Astrocyte (in vitro differentiated cells and primary cell): ENCODE measurements at regions not wholly inside any gene's neighbourhood (a gene's known extent, or its start where the extent isn't known, plus 50 kb on each side); places are given as distances from the start of the nearest gene placed in this dataset.
A peak's percentile ranks its signal among the peaks of the same experiment; 100 is the strongest.

Experiments
- DNase-seq: peaks from one replicate; pipeline ENCODE4 v3.0.0-alpha.2; 2010; ENCODE audit warnings: low read depth
- FAIRE-seq: peaks from 2 replicates; lab custom pipeline; 2011; peaks lifted over from hg19 to GRCh38; lab: Jason Lieb, UNC
- H2AFZ ChIP-seq: 2 replicates; pipeline ENCODE4 v1.6.0; 2012; ENCODE audit warnings: low read depth, low read length, inconsistent platforms
- H3K27ac ChIP-seq: 2 replicates; pipeline ENCODE4 v1.5.1; 2011; ENCODE audit warnings: low read depth, low read length, inconsistent platforms
- H3K27me3 ChIP-seq: 2 replicates; pipeline ENCODE4 v1.6.0; 2011; ENCODE audit warnings: low read length, inconsistent platforms; ENCODE audit not compliant: insufficient read depth
- H3K36me3 ChIP-seq: 2 replicates; pipeline ENCODE4 v1.5.1; 2011; ENCODE audit warnings: low read length, inconsistent platforms; ENCODE audit not compliant: insufficient read depth
- H3K4me1 ChIP-seq: 2 replicates; pipeline ENCODE4 v1.5.1; 2011; ENCODE audit warnings: low read length, inconsistent platforms; ENCODE audit not compliant: insufficient read depth
- H3K4me2 ChIP-seq: 2 replicates; pipeline ENCODE4 v1.6.0; 2012; ENCODE audit warnings: low read length, inconsistent platforms
- H3K4me3 ChIP-seq: 2 replicates; pipeline ENCODE4 v1.5.1; 2011; ENCODE audit warnings: low read depth, mild to moderate bottlenecking, low read length, inconsistent platforms; ENCODE audit not compliant: insufficient read depth
- H3K79me2 ChIP-seq: 2 replicates; pipeline ENCODE4 v1.6.0; 2012; ENCODE audit warnings: mild to moderate bottlenecking, low read length, inconsistent platforms; ENCODE audit not compliant: insufficient read depth
- H3K9ac ChIP-seq: 2 replicates; pipeline ENCODE4 v1.6.0; 2012; ENCODE audit warnings: mild to moderate bottlenecking, low read length, inconsistent platforms
- H3K9me3 ChIP-seq: 2 replicates; pipeline ENCODE4 v1.5.1; 2012; ENCODE audit warnings: low read depth, mild to moderate bottlenecking, low read length, inconsistent platforms; ENCODE audit not compliant: insufficient read depth
- H4K20me1 ChIP-seq: 2 replicates; pipeline ENCODE4 v1.6.0; 2012; ENCODE audit warnings: low read length, inconsistent platforms; ENCODE audit not compliant: insufficient read depth
- H3K27ac Mint-ChIP-seq: one replicate; pipeline ENCODE4 v1.8.0; 2021; ENCODE audit warnings: mild to moderate bottlenecking, mixed read lengths; ENCODE audit not compliant: unreplicated experiment
- H3K27me3 Mint-ChIP-seq: one replicate; pipeline ENCODE4 v1.8.0; 2021; ENCODE audit warnings: low read depth, mixed read lengths; ENCODE audit not compliant: unreplicated experiment
- H3K36me3 Mint-ChIP-seq: one replicate; pipeline ENCODE4 v1.8.0; 2021; ENCODE audit warnings: low read depth, mixed read lengths; ENCODE audit not compliant: unreplicated experiment
- H3K4me1 Mint-ChIP-seq: one replicate; pipeline ENCODE4 v1.8.0; 2021; ENCODE audit warnings: low read depth, mixed read lengths; ENCODE audit not compliant: unreplicated experiment
- H3K4me3 Mint-ChIP-seq: one replicate; pipeline ENCODE4 v1.8.0; 2021; ENCODE audit warnings: mild to moderate bottlenecking, moderate library complexity, mixed read lengths; ENCODE audit not compliant: unreplicated experiment
- H3K9me3 Mint-ChIP-seq: one replicate; pipeline ENCODE4 v1.8.0; 2021; ENCODE audit warnings: mild to moderate bottlenecking, mixed read lengths; ENCODE audit not compliant: unreplicated experiment
- EZH2 ChIP-seq: IDR thresholded peaks from 2 replicates; pipeline ENCODE4 v1.6.1; 2012; ENCODE audit warnings: mild to moderate bottlenecking, low read length, inconsistent platforms; ENCODE audit not compliant: insufficient read depth
- TF ChIP-seq, protein P1 (sequence below): IDR thresholded peaks from 2 replicates; pipeline ENCODE4 v1.5.1; 2011; ENCODE audit warnings: low read depth, mild to moderate bottlenecking, inconsistent platforms, low read length, moderate library complexity; ENCODE audit not compliant: insufficient read depth

DNA sequence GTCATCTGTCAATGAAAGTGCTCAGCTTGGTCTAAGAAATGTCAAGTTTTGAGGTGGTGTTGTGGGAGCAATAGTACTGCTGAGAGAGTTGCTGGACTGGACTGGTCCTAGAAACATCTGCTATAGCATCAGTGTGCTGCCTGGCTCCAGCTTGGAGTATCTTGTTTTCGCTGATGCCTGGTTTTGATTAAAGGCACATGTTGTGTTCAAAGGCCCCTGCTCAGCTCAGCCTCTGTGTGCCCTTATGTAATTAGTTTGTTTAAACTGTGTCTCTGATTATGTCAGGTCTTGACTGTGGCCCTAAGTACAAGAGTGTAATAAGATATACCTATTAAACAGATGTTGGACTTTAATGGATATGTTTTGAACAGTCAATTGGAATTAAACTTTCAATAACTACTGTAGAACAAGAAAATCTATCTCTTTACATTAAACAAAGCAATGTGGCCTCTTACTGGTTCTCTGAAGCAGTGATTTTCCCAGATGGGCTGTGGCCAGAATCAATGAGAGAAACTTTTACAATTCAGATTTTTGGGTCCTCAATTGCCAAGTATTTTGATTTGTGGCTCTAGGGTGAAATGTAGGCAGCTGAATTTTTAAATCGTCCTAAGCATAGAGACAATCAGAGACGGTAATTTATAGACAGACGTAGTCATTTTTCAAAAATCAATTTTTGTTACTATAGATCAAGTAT is 668.2 kb downstream of the DHX35 start:
- no peak for FAIRE-seq
- no peak overlapping the region for H2AFZ ChIP-seq
- no peaks in the 10 kb centered on the region for H3K4me1 ChIP-seq
- no peak for DNase-seq
- Mint-ChIP-seq H3K9me3 (no peaks in the 10 kb centered on the region), H3K4me3 (no peak overlapping the region), H3K36me3 (no peaks in the 10 kb centered on the region), H3K27me3 (peaks cover 6% of the 10 kb centered on the region), H3K4me1 (peaks cover 12% of the 10 kb centered on the region), H3K27ac (no peak overlapping the region)
- H3K9me3 ChIP-seq, result no peaks in the 10 kb centered on the region
- no peaks in the 10 kb centered on the region for H3K36me3 ChIP-seq
- no peak overlapping the region for H3K9ac ChIP-seq
- H3K27ac ChIP-seq, result no peak overlapping the region
- no peaks in the 10 kb centered on the region for H4K20me1 ChIP-seq
- no peaks in the 10 kb centered on the region for H3K79me2 ChIP-seq
- H3K4me2 ChIP-seq, result no peak overlapping the region
- TF ChIP-seq EZH2, result no peak
- H3K27me3 ChIP-seq, result peaks cover 7% of the 10 kb centered on the region
- H3K4me3 ChIP-seq, result no peak overlapping the region

DNA sequence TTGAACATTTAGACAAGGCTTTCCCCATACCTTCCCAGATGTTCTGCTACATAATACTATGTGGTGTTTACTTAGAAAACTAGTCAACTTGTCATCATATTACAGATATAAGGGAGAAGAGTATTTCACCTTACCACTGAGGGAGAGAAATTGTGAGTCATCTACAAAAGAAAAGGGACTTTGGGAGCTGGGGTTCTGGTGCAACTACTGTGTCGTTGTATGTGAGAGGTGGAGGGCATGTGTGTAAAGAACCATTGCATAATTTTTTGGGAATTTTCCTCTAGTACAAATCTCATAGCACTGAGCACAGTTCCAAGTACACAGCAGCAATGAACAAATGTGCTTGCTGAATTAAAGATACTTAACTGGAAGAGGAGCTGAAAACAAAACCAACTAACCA is 665.6 kb downstream of the DHX35 start:
- H3K9me3 Mint-ChIP-seq, result no peaks in the 10 kb centered on the region
- H3K79me2 ChIP-seq, result no peaks in the 10 kb centered on the region
- no peaks in the 10 kb centered on the region for H3K36me3 Mint-ChIP-seq
- H3K4me1 Mint-ChIP-seq, result peaks cover 14% of the 10 kb centered on the region
- no peak overlapping the region for H3K4me3 ChIP-seq
- no peak overlapping the region for H2AFZ ChIP-seq
- H3K4me2 ChIP-seq, result no peak overlapping the region
- no peaks in the 10 kb centered on the region for H3K36me3 ChIP-seq
- H4K20me1 ChIP-seq, result no peaks in the 10 kb centered on the region
- no peaks in the 10 kb centered on the region for H3K4me1 ChIP-seq
- FAIRE-seq, result no peak
- TF ChIP-seq, protein P1, sequence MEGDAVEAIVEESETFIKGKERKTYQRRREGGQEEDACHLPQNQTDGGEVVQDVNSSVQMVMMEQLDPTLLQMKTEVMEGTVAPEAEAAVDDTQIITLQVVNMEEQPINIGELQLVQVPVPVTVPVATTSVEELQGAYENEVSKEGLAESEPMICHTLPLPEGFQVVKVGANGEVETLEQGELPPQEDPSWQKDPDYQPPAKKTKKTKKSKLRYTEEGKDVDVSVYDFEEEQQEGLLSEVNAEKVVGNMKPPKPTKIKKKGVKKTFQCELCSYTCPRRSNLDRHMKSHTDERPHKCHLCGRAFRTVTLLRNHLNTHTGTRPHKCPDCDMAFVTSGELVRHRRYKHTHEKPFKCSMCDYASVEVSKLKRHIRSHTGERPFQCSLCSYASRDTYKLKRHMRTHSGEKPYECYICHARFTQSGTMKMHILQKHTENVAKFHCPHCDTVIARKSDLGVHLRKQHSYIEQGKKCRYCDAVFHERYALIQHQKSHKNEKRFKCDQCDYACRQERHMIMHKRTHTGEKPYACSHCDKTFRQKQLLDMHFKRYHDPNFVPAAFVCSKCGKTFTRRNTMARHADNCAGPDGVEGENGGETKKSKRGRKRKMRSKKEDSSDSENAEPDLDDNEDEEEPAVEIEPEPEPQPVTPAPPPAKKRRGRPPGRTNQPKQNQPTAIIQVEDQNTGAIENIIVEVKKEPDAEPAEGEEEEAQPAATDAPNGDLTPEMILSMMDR, result no peak
- TF ChIP-seq EZH2, result no peak
- no peak for DNase-seq
- peak overlapping the region; percentile 3 for H3K27ac Mint-ChIP-seq
- H3K9me3 ChIP-seq, result no peaks in the 10 kb centered on the region
- H3K4me3 Mint-ChIP-seq, result no peak overlapping the region
- no peaks in the 10 kb centered on the region for H3K27me3 ChIP-seq
- no peak overlapping the region for H3K27ac ChIP-seq
- peaks cover 7% of the 10 kb centered on the region for H3K27me3 Mint-ChIP-seq
- H3K9ac ChIP-seq, result no peak overlapping the region

DNA sequence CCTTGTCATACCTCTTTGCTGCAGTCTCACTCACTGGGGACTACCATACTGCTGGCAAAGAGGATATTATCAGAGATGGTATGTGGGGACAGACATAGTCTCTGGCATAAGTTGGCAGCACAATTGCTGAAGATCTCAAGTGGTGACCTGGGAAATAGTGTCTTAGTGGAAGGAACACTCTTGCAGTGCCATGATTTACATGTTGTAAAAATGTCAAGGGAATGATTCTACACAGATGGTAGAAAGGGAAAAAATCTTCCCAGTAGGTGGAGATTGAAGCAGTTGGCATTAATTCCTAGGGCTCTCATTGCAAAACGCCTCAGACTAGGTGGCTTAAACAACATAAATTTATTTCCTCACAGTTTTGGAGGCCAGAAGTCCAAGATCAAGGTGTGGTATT is 662.2 kb downstream of the DHX35 start:
- no peak overlapping the region for H3K9ac ChIP-seq
- Mint-ChIP-seq H3K4me3 (no peak overlapping the region), H3K27ac (no peak overlapping the region), H3K9me3 (no peaks in the 10 kb centered on the region), H3K4me1 (peaks cover 2% of the 10 kb centered on the region), H3K27me3 (peaks cover 5% of the 10 kb centered on the region), H3K36me3 (no peaks in the 10 kb centered on the region)
- H3K4me1 ChIP-seq, result no peaks in the 10 kb centered on the region
- DNase-seq (no peak), FAIRE-seq (no peak)
- H3K4me2 ChIP-seq, result no peak overlapping the region
- H3K27me3 ChIP-seq, result no peaks in the 10 kb centered on the region
- no peaks in the 10 kb centered on the region for H4K20me1 ChIP-seq
- H3K79me2 ChIP-seq, result no peaks in the 10 kb centered on the region
- H3K36me3 ChIP-seq, result no peaks in the 10 kb centered on the region
- TF ChIP-seq, protein P1, result no peak
- no peak for TF ChIP-seq EZH2
- H3K27ac ChIP-seq, result no peak overlapping the region
- no peak overlapping the region for H3K4me3 ChIP-seq
- H2AFZ ChIP-seq, result no peak overlapping the region
- H3K9me3 ChIP-seq, result no peaks in the 10 kb centered on the region
